ENCODE measurements at regions not wholly inside any gene's neighbourhood (a gene's known extent, or its start where the extent isn't known, plus 50 kb on each side); places are given as distances from the start of the nearest gene placed in this dataset.

DNA sequence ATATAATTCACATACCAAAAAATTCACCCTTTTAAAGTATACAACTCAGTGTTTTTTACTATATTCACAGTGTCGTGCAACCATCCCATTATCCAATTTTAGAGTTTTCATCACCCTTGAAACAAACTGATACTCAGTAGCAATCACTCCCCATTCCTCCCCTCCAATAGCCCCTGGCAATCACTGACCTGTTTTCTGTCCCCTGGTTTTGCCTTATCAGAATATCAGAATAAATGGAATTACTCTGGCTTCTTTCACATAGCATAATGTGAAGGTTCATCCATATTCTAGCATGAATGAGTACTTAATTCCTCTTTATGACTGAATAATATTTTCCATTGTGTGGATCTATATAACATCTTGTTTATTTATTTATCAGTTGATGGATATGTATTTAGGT is 153.2 kb downstream of the AASDH start:
- TF ChIP-seq Cebpa-rat (IDR thresholded peaks at IDR 0.05), result no peak
- peaks cover 10 to 18% (median 15%) of the 10 kb centered on the region in 11 experiments; a peak in 21 of 22 replicates for H3K9me3 ChIP-seq (replicated peaks in 1 of 11)
- H3K4me1 ChIP-seq, result peaks cover 11 to 14% (median 13%) of the 10 kb centered on the region in 10 experiments; a peak in 19 of 20 replicates
- peaks cover 0 to 22% (median 6%) of the 10 kb centered on the region in 11 experiments; a peak in 8 of 22 replicates for H3K36me3 ChIP-seq
- no peak overlapping the region for H3K4me2 ChIP-seq
- H3K9ac ChIP-seq, result no peak overlapping the region
- H3K4me3 ChIP-seq, result no peak overlapping the region
- H3K27ac ChIP-seq, result no peak overlapping the region
- no peaks in the 10 kb centered on the region for H4K20me1 ChIP-seq
- no peaks in the 10 kb centered on the region for H3K27me3 ChIP-seq

DNA sequence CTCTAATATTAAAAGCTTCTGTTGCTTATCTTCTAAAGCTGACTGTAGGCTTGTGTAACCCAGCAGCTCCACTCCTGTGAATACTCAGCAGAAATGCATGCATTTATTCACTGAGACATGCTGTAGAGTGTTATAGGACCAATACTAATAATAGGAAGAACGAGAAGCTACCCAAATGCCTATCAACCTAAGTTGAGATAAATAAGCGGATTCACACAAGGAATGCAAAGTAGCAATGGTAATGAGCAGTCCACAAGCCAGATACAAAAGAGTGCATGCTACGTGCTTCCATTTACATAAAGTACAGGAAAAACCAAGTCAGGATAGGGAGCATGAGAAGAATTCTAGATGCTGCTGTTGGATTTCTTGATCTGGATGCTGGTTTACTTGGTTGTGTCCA is 155.9 kb downstream of the AASDH start:
- H3K9me3 ChIP-seq (replicated peaks in 1 of 11), result peaks cover 10 to 26% (median 19%) of the 10 kb centered on the region in 11 experiments; a peak in 21 of 22 replicates
- H3K27me3 ChIP-seq, result no peaks in the 10 kb centered on the region
- peaks cover 12 to 19% (median 15%) of the 10 kb centered on the region in 10 experiments; a peak in 19 of 20 replicates for H3K4me1 ChIP-seq

DNA sequence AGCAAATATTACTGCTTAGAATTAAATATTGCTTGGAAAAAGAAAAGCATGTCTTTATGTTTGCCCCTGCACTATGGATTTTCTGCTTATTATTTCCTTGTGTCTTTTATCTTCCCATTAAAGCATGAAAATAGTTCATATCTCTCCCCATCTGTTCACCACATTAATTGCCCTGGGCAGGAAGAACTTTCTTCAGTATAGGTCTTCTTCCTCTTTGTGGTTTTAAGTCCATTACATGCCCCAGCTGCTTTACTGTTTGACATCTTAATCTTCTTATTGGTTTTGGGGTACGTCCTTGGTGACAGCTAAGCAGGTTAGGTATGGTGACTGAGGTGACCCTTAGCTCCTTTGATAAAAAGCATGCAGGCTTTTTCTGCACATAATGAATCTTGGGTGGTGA is 157.3 kb downstream of the AASDH start:
- H3K36me3 ChIP-seq, result peaks cover 0 to 45% (median 11%) of the 10 kb centered on the region in 11 experiments; a peak in 11 of 22 replicates
- H3K4me1 ChIP-seq, result peaks cover 12 to 19% (median 15%) of the 10 kb centered on the region in 10 experiments; a peak in 19 of 20 replicates
- no peak overlapping the region for H3K27ac ChIP-seq
- TF ChIP-seq Cebpa-rat (IDR thresholded peaks at IDR 0.05), result no peak
- H3K4me3 ChIP-seq, result no peak overlapping the region
- H3K9me3 ChIP-seq (replicated peaks in 1 of 11), result peaks cover 10 to 28% (median 20%) of the 10 kb centered on the region in 11 experiments; a peak in 21 of 22 replicates
- H3K9ac ChIP-seq, result no peak overlapping the region
- no peaks in the 10 kb centered on the region for H3K27me3 ChIP-seq
- peak overlapping the region; percentile 15 to 57 (median 47); a peak in 20 of 22 replicates for H3K4me2 ChIP-seq
- H4K20me1 ChIP-seq, result no peaks in the 10 kb centered on the region

More for the DNA sequence above, 155.9 kb downstream of the AASDH start:
- Histone ChIP-seq H3K36me3 (peaks cover 0 to 36% (median 10%) of the 10 kb centered on the region in 11 experiments; a peak in 9 of 22 replicates), H3K4me2 (no peak overlapping the region), H3K4me3 (no peak overlapping the region), H3K9ac (no peak overlapping the region), H3K27ac (no peak overlapping the region), H4K20me1 (no peaks in the 10 kb centered on the region)
- TF ChIP-seq Cebpa-rat (IDR thresholded peaks at IDR 0.05), result no peak

DNA sequence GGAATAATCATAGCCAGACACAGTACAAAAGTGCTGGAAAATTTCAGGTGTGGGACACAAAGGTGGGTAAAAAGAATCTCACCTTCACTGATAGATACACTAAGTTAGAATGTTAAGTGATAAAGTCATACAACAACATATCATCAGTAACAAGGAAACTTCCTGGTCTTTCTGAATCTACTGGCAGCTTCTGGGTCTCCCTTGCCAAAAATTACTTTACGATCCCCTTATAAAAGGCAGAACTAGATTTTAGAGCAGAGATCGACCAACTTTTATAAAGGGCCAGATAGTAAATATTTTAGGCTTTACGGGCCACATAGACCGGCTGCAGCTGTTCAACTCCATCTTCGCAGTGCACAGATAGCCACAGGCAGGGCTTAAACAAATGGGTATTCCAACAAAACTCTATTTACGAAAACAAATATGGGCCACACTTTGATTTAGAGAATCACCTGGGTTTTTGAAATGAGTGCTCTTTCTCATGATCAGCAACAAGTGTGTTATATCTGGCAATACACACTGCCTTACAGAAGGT is 159.9 kb downstream of the AASDH start:
- H3K36me3 ChIP-seq, result peaks cover 0 to 52% (median 16%) of the 10 kb centered on the region in 11 experiments; a peak in 11 of 22 replicates
- no peaks in the 10 kb centered on the region for H3K27me3 ChIP-seq

DNA sequence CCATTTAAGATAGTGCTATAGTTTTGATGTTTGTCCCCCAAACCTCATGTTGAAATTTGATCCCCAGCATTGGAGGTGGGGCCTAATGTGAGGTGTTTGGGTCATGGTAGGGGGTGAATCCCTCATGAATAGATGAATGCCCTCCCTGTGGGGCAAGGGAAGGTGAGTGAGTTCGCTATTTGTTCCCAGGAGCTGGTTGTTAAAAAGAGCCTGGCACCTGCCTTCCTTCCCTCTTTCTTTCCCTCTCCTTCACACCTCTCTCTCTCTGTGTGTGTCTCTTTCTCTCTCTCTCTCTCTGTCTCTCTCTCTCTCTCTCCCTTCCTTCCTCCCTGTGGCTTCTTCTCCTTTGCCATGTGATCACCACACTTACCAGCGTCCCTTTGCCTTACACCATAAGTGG is 160.7 kb downstream of the AASDH start:
- H3K4me2 ChIP-seq, result no peak overlapping the region
- H3K36me3 ChIP-seq, result peaks cover 0 to 44% (median 17%) of the 10 kb centered on the region in 11 experiments; a peak in 12 of 22 replicates
- H3K27ac ChIP-seq, result no peak overlapping the region

More for the DNA sequence above, 159.9 kb downstream of the AASDH start:
- no peaks in the 10 kb centered on the region for H4K20me1 ChIP-seq
- TF ChIP-seq Cebpa-rat (IDR thresholded peaks at IDR 0.05), result no peak
- no peak overlapping the region for H3K27ac ChIP-seq
- no peak overlapping the region for H3K4me2 ChIP-seq
- H3K9me3 ChIP-seq (replicated peaks in 1 of 11), result peaks cover 10 to 30% (median 20%) of the 10 kb centered on the region in 11 experiments; a peak in 21 of 22 replicates
- H3K4me3 ChIP-seq, result no peak overlapping the region
- H3K9ac ChIP-seq, result no peak overlapping the region
- H3K4me1 ChIP-seq, result peaks cover 12 to 19% (median 15%) of the 10 kb centered on the region in 10 experiments; a peak in 19 of 20 replicates

DNA sequence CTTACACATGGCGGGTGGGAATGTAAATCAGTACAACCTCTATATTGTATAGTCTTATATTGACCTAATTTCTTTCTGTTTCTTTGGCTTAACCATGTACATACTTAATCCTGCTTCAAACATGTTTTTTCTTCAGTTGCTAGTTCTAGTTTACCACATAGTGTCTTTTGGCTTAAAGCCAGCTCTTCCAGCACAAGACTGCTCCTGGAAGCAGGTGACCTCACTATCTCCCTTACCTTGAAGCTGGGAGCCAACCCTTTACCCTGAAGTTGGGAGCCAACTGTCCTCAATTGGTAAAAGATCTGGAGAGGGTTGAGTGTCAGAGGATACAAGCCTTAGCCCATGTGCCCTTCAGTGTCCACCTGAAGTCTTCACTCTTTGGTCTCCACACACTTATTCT is 162.7 kb downstream of the AASDH start:
- TF ChIP-seq Cebpa-rat (IDR thresholded peaks at IDR 0.05), result no peak
- no peaks in the 10 kb centered on the region for H4K20me1 ChIP-seq
- peaks cover 0 to 48% (median 16%) of the 10 kb centered on the region in 11 experiments; a peak in 12 of 22 replicates for H3K36me3 ChIP-seq
- H3K4me3 ChIP-seq, result no peak overlapping the region
- no peaks in the 10 kb centered on the region for H3K27me3 ChIP-seq
- H3K27ac ChIP-seq, result no peak overlapping the region
- H3K4me2 ChIP-seq, result no peak overlapping the region
- H3K9ac ChIP-seq, result no peak overlapping the region
- H3K4me1 ChIP-seq, result peaks cover 5 to 11% (median 8%) of the 10 kb centered on the region in 10 experiments; a peak in 19 of 20 replicates
- H3K9me3 ChIP-seq (replicated peaks in 1 of 11), result peaks cover 0 to 22% (median 7%) of the 10 kb centered on the region in 11 experiments; a peak in 8 of 22 replicates

More for the DNA sequence above, 160.7 kb downstream of the AASDH start:
- Histone ChIP-seq H4K20me1 (no peaks in the 10 kb centered on the region), H3K4me1 (peaks cover 12 to 19% (median 15%) of the 10 kb centered on the region in 10 experiments; a peak in 19 of 20 replicates), H3K9ac (no peak overlapping the region), H3K27me3 (no peaks in the 10 kb centered on the region), H3K9me3 (replicated peaks in 1 of 11) (peaks cover 3 to 22% (median 13%) of the 10 kb centered on the region in 11 experiments; a peak in 18 of 22 replicates), H3K4me3 (no peak overlapping the region)
- no peak for TF ChIP-seq Cebpa-rat (IDR thresholded peaks at IDR 0.05)

DNA sequence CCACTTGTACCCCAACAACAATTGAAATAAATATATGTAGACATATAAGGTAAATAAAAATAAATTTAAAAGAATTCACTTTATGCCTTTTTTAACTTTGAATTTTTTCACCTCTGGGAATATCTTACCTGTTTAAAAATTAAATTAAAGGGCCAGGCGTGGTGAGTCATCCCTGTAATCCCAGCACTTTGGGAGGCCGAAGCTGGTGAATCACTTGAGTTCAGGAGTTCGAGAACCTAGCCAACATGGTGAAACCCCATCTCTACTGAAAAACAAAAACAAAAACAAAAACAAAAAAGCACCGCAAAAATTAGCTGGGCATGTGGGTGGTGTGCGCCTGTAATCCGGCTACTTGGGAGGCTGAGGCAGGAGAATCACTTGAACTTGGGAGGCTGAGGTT is 164.8 kb downstream of the AASDH start:
- Histone ChIP-seq H4K20me1 (no peaks in the 10 kb centered on the region), H3K9ac (no peak overlapping the region), H3K4me1 (no peaks in the 10 kb centered on the region), H3K4me2 (no peak overlapping the region), H3K27me3 (no peaks in the 10 kb centered on the region), H3K36me3 (peaks cover 0 to 49% (median 11%) of the 10 kb centered on the region in 11 experiments; a peak in 10 of 22 replicates), H3K27ac (no peak overlapping the region), H3K9me3 (replicated peaks in 1 of 11) (peaks cover 0 to 19% (median 3%) of the 10 kb centered on the region in 11 experiments; a peak in 6 of 22 replicates), H3K4me3 (no peak overlapping the region)
- TF ChIP-seq Cebpa-rat (IDR thresholded peaks at IDR 0.05), result no peak

DNA sequence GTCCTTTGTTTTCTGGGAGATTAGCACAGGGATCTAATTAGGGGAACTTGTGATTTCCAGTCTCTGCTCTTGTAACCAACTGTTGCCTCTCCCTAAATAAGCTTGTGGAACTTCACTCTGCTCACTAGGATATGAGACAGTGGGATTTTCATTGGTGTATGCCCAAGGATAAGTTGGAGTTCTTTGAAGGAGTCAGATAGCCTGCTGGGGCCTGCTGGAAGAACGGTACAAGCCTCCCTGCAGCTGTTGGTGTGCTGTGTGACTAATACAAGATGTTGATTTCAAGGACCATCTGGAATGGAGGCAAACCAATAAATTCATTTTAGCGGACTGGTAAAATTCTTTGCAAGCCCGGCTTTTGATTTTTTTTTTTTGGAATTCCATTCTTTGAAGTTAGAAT is 167.0 kb downstream of the AASDH start:
- Histone ChIP-seq H3K27me3 (no peaks in the 10 kb centered on the region), H4K20me1 (no peaks in the 10 kb centered on the region), H3K4me2 (no peak overlapping the region), H3K4me1 (peaks cover 0 to 6% (median 2%) of the 10 kb centered on the region in 10 experiments; a peak in 4 of 20 replicates), H3K27ac (no peak overlapping the region), H3K4me3 (no peak overlapping the region), H3K9ac (no peak overlapping the region), H3K9me3 (replicated peaks in 1 of 11) (peaks cover 0 to 8% (median 0%) of the 10 kb centered on the region in 11 experiments; a peak in 1 of 22 replicates), H3K36me3 (peaks cover 0 to 41% (median 5%) of the 10 kb centered on the region in 11 experiments; a peak in 9 of 22 replicates)
- TF ChIP-seq Cebpa-rat (IDR thresholded peaks at IDR 0.05), result no peak

DNA sequence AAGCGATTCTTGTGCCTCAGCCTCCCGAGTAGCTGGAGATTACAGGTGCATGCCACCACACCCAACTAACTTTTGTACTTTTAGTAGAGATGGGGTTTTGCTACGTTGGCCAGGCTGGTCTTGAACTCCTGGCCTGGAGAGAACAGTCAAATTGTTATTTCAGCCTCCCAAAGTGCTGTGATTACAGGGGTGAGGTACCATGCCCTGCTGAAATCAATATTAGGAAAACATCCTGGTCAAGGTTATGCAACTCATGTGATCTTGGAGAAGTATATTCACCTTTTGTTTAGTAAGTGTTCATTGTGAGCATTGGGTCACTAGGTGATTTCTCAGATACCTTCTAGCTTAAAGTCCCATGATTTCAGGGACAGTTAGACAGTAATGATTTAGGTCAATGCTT is 167.8 kb downstream of the AASDH start:
- TF ChIP-seq Cebpa-rat (IDR thresholded peaks at IDR 0.05), result no peak
- Histone ChIP-seq H4K20me1 (no peaks in the 10 kb centered on the region), H3K36me3 (peaks cover 0 to 34% (median 0%) of the 10 kb centered on the region in 11 experiments; a peak in 5 of 22 replicates), H3K4me3 (no peak overlapping the region), H3K27me3 (no peaks in the 10 kb centered on the region), H3K4me2 (no peak overlapping the region), H3K4me1 (peaks cover 0 to 6% (median 2%) of the 10 kb centered on the region in 10 experiments; a peak in 4 of 20 replicates), H3K27ac (no peak overlapping the region), H3K9me3 (replicated peaks in 1 of 11) (0 out of 22 replicates have a peak, but pooled peaks cover 0 to 7% (median 0%) of the 10 kb centered on the region in 11 experiments), H3K9ac (no peak overlapping the region)

All from BLaER1 treated with 17β-estradiol and CSF1 and Interleukin-3, amounts not matched to agents 10 nM and 100 nM (cell line).